RWPE1 (cell line): ENCODE measurements at regions not wholly inside any gene's neighbourhood (a gene's known extent, or its start where the extent isn't known, plus 50 kb on each side); places are given as distances from the start of the nearest gene placed in this dataset.
A peak's percentile ranks its signal among the peaks of the same experiment; 100 is the strongest.

Source experiments
- CTCF ChIA-PET: fragments of 350-600 bp; sonication (Branson Sonifier 250); formaldehyde crosslinking; extraction: SDS; loops from one replicate; lab custom pipeline; 2021; lab: Yijun Ruan, JAX
- POLR2A ChIA-PET: fragments of 400-600 bp; formaldehyde crosslinking; extraction: SDS; loops from one replicate; lab custom pipeline; 2020; ENCODE audit warnings: antibody characterized with exemption; ENCODE audit not compliant: low non-redundant PET; lab: Yijun Ruan, JAX
- DNase-seq: peaks from one replicate; pipeline ENCODE4 v3.0.0; 2012; ENCODE audit warnings: low spot score
- H3K27ac ChIP-seq: fragments of 450-650 bp; 2 replicates; pipeline ENCODE4 v1.5.1; 2017
- CTCF ChIP-seq: fragments of 450-650 bp; conservative IDR thresholded peaks from 2 replicates; pipeline ENCODE4 v1.5.1; 2017; ENCODE audit warnings: low read depth, mild to moderate bottlenecking

GRCh38 chr4:15186149-15186548 lies 183.9 kb downstream of the CPEB2 start:
- CTCF ChIA-PET: interaction anchor here (0.5 kb wide), 1 partner anchor 23 kb away, joined by 3 read pairs; no protein-coding TSS in a partner anchor
- no peak for DNase-seq
- no peak overlapping the region for H3K27ac ChIP-seq
- TF ChIP-seq CTCF: no peak
- POLR2A ChIA-PET: no interaction called here

GRCh38 chr4:15186806-15187205 lies 184.5 kb downstream of the CPEB2 start:
- ChIA-PET CTCF (no interaction called here), POLR2A (no interaction called here)
- DNase-seq: no peak
- TF ChIP-seq CTCF: no peak
- H3K27ac ChIP-seq: no peak overlapping the region

GRCh38 chr4:15188605-15189539 lies 186.6 kb downstream of the CPEB2 start:
- CTCF ChIA-PET: no interaction called here
- no peak for DNase-seq
- POLR2A ChIA-PET: no interaction called here
- no peak for TF ChIP-seq CTCF
- no peak overlapping the region for H3K27ac ChIP-seq

- POLR2A ChIA-PET: no interaction called here
Measured at GRCh38 chr4:15194520-15194919, 192.2 kb downstream of the CPEB2 start.

GRCh38 chr4:15197005-15197404 lies 194.7 kb downstream of the CPEB2 start:
- H3K27ac ChIP-seq: no peak overlapping the region
- no peak for TF ChIP-seq CTCF
- ChIA-PET CTCF (interaction anchor here (0.5 to 1.1 kb wide), 4 partner anchors 47 to 1444 kb away, joined by 3 to 8 read pairs (median 4); no protein-coding TSS in a partner anchor), POLR2A (no interaction called here)
- peak; percentile 5 for DNase-seq

More at GRCh38 chr4:15194520-15194919, 192.2 kb downstream of the CPEB2 start:
- H3K27ac ChIP-seq: no peak overlapping the region
- DNase-seq: no peak
- CTCF ChIA-PET: no interaction called here
- TF ChIP-seq CTCF: no peak

GRCh38 chr4:15198070-15198727 lies 195.9 kb downstream of the CPEB2 start:
- ChIA-PET POLR2A (no interaction called here), CTCF (interaction anchor here (1.0 kb wide), 1 partner anchor 28 kb away, joined by 3 read pairs; no protein-coding TSS in a partner anchor)
- no peak overlapping the region for H3K27ac ChIP-seq
- no peak for TF ChIP-seq CTCF
- no peak for DNase-seq
